Progenitor cell of endocrine pancreas (in vitro differentiated cells): ENCODE measurements at regions not wholly inside any gene's neighbourhood (a gene's known extent, or its start where the extent isn't known, plus 50 kb on each side); places are given as distances from the start of the nearest gene placed in this dataset.

Experiments
- DNase-seq: peaks from one replicate; pipeline ENCODE4 v3.0.0; 2021; ENCODE audit warnings: low spot score; ENCODE audit not compliant: unreplicated experiment
- H3K27ac Mint-ChIP-seq: 2 replicates; pipeline ENCODE4 v1.8.0; 2021; ENCODE audit warnings: mild to moderate bottlenecking, moderate library complexity, mixed read lengths
- H3K27me3 Mint-ChIP-seq: 2 replicates; pipeline ENCODE4 v1.8.0; 2021; ENCODE audit warnings: mixed read lengths
- H3K36me3 Mint-ChIP-seq: 2 replicates; pipeline ENCODE4 v1.8.0; 2022; ENCODE audit warnings: mixed read lengths; ENCODE audit not compliant: insufficient read depth
- H3K4me1 Mint-ChIP-seq: 2 replicates; pipeline ENCODE4 v1.8.0; 2021; ENCODE audit warnings: low read depth, mixed read lengths
- H3K4me3 Mint-ChIP-seq: 2 replicates; pipeline ENCODE4 v1.8.0; 2021; ENCODE audit warnings: low read depth, mild to moderate bottlenecking, moderate library complexity, mixed read lengths
- H3K9me3 Mint-ChIP-seq: 2 replicates; pipeline ENCODE4 v1.8.0; 2021; ENCODE audit warnings: low read depth, mixed read lengths
- CTCF ChIP-seq: fragments of 200-600 bp; sonication (generic); IDR thresholded peaks from one replicate; pipeline ENCODE4 v1.5.0; 2021; ENCODE audit warnings: antibody characterized with exemption, mild to moderate bottlenecking; ENCODE audit not compliant: unreplicated experiment

- Mint-ChIP-seq H3K36me3 (no peaks in the 10 kb centered on the region), H3K4me3 (no peak overlapping the region), H3K9me3 (no peaks in the 10 kb centered on the region), H3K27ac (no peak overlapping the region), H3K27me3 (peaks cover 8% of the 10 kb centered on the region), H3K4me1 (peaks cover 3% of the 10 kb centered on the region)
- no peak for TF ChIP-seq CTCF
- no peak for DNase-seq
These were observed 236.0 kb downstream of the ATP23 start for GRCh38 chr12:58177366-58177765.

GRCh38 chr12:58184212-58184611 is 242.8 kb downstream of the ATP23 start:
- Mint-ChIP-seq H3K27me3 (no peaks in the 10 kb centered on the region), H3K27ac (no peak overlapping the region), H3K4me1 (peaks cover 3% of the 10 kb centered on the region), H3K9me3 (peaks cover 9% of the 10 kb centered on the region), H3K4me3 (no peak overlapping the region), H3K36me3 (no peaks in the 10 kb centered on the region)
- TF ChIP-seq CTCF: no peak
- DNase-seq: no peak

GRCh38 chr12:58186401-58186800 is 245.0 kb downstream of the ATP23 start:
- H3K9me3 Mint-ChIP-seq: peaks cover 9% of the 10 kb centered on the region
- TF ChIP-seq CTCF: no peak
- no peaks in the 10 kb centered on the region for H3K27me3 Mint-ChIP-seq

GRCh38 chr12:58186914-58187313 is 245.5 kb downstream of the ATP23 start:
- Mint-ChIP-seq H3K36me3 (no peaks in the 10 kb centered on the region), H3K4me3 (no peak overlapping the region), H3K4me1 (no peaks in the 10 kb centered on the region), H3K27me3 (no peaks in the 10 kb centered on the region), H3K9me3 (peaks cover 12% of the 10 kb centered on the region), H3K27ac (no peak overlapping the region)
- DNase-seq: no peak
- TF ChIP-seq CTCF: no peak

More at GRCh38 chr12:58186401-58186800, 245.0 kb downstream of the ATP23 start:
- DNase-seq: no peak
- H3K27ac Mint-ChIP-seq: no peak overlapping the region
- no peaks in the 10 kb centered on the region for H3K36me3 Mint-ChIP-seq
- peaks cover 2% of the 10 kb centered on the region for H3K4me1 Mint-ChIP-seq
- H3K4me3 Mint-ChIP-seq: no peak overlapping the region

GRCh38 chr12:58189030-58189429 is 247.7 kb downstream of the ATP23 start:
- Mint-ChIP-seq H3K4me1 (no peaks in the 10 kb centered on the region), H3K4me3 (no peak overlapping the region), H3K9me3 (peaks cover 29% of the 10 kb centered on the region), H3K27ac (no peak overlapping the region), H3K27me3 (no peaks in the 10 kb centered on the region), H3K36me3 (peaks cover 2% of the 10 kb centered on the region)
- TF ChIP-seq CTCF: no peak
- no peak for DNase-seq

GRCh38 chr12:58189893-58190292 is 248.5 kb downstream of the ATP23 start:
- peaks cover 2% of the 10 kb centered on the region for H3K36me3 Mint-ChIP-seq
- no peak for TF ChIP-seq CTCF

More at GRCh38 chr12:58189893-58190292, 248.5 kb downstream of the ATP23 start:
- H3K4me3 Mint-ChIP-seq: no peak overlapping the region
- H3K4me1 Mint-ChIP-seq: no peaks in the 10 kb centered on the region
- no peak for DNase-seq
- no peak overlapping the region for H3K27ac Mint-ChIP-seq
- no peaks in the 10 kb centered on the region for H3K27me3 Mint-ChIP-seq
- H3K9me3 Mint-ChIP-seq: peaks cover 35% of the 10 kb centered on the region
